ENCODE measurements at regions not wholly inside any gene's neighbourhood (a gene's known extent, or its start where the extent isn't known, plus 50 kb on each side); places are given as distances from the start of the nearest gene placed in this dataset.

DNA sequence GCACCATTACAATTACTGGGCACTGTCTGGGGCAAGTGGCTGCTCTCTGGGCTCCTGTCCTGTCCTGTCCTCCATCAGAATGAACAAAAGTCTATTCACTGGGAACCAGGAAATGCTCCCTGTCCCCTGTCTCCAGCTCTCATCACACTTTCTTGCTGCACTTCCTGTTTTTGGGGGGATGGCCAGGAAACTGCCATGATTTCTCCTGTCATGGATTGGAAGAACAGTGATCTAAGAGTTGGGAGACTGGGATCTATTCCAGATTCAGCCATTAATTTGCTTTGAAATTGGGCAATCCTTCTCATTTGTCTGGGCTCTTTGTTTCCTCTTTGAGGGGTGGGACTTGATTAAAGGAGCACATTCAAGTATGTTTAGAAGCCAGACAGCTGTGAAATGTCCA is 61.4 kb upstream of the KIRREL3 start:
- no peaks in the 10 kb centered on the region for H3K36me3 ChIP-seq (ENCODE audit: insufficient read depth, low read length)
- no peaks in the 10 kb centered on the region for H4K20me1 ChIP-seq (ENCODE audit: insufficient read depth)
- no peak overlapping the region for H3K9ac ChIP-seq (ENCODE audit: low read length)
- H3K27me3 ChIP-seq (ENCODE audit: insufficient read depth, low read depth, low read length): no peaks in the 10 kb centered on the region
- no peak overlapping the region for H3K27ac ChIP-seq (ENCODE audit: low read length)
- H3K9me2 ChIP-seq (ENCODE audit: insufficient read depth, low read length): no peaks in the 10 kb centered on the region
- TF ChIP-seq RAD21 (conservative IDR thresholded peaks at IDR 0.05) (no peak), EZH2 (IDR thresholded peaks at IDR 0.05; ENCODE audit: borderline replicate concordance, insufficient read depth, low read length, poor library complexity, severe bottlenecking) (no peak), EP300 (conservative IDR thresholded peaks at IDR 0.05; ENCODE audit: poor library complexity, severe bottlenecking) (no peak), SMC3 (conservative IDR thresholded peaks at IDR 0.05; ENCODE audit: poor library complexity) (no peak), POLR2AphosphoS5 (IDR thresholded peaks at IDR 0.05) (no peak), TAF1 (IDR thresholded peaks at IDR 0.05; ENCODE audit: low read depth) (no peak), MXI1 (conservative IDR thresholded peaks at IDR 0.05; ENCODE audit: poor library complexity, severe bottlenecking) (no peak)
- TF ChIP-seq, protein P1, sequence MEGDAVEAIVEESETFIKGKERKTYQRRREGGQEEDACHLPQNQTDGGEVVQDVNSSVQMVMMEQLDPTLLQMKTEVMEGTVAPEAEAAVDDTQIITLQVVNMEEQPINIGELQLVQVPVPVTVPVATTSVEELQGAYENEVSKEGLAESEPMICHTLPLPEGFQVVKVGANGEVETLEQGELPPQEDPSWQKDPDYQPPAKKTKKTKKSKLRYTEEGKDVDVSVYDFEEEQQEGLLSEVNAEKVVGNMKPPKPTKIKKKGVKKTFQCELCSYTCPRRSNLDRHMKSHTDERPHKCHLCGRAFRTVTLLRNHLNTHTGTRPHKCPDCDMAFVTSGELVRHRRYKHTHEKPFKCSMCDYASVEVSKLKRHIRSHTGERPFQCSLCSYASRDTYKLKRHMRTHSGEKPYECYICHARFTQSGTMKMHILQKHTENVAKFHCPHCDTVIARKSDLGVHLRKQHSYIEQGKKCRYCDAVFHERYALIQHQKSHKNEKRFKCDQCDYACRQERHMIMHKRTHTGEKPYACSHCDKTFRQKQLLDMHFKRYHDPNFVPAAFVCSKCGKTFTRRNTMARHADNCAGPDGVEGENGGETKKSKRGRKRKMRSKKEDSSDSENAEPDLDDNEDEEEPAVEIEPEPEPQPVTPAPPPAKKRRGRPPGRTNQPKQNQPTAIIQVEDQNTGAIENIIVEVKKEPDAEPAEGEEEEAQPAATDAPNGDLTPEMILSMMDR (IDR thresholded peaks at IDR 0.05; ENCODE audit: poor library complexity, severe bottlenecking): no peak
- TF ChIP-seq, protein P2, sequence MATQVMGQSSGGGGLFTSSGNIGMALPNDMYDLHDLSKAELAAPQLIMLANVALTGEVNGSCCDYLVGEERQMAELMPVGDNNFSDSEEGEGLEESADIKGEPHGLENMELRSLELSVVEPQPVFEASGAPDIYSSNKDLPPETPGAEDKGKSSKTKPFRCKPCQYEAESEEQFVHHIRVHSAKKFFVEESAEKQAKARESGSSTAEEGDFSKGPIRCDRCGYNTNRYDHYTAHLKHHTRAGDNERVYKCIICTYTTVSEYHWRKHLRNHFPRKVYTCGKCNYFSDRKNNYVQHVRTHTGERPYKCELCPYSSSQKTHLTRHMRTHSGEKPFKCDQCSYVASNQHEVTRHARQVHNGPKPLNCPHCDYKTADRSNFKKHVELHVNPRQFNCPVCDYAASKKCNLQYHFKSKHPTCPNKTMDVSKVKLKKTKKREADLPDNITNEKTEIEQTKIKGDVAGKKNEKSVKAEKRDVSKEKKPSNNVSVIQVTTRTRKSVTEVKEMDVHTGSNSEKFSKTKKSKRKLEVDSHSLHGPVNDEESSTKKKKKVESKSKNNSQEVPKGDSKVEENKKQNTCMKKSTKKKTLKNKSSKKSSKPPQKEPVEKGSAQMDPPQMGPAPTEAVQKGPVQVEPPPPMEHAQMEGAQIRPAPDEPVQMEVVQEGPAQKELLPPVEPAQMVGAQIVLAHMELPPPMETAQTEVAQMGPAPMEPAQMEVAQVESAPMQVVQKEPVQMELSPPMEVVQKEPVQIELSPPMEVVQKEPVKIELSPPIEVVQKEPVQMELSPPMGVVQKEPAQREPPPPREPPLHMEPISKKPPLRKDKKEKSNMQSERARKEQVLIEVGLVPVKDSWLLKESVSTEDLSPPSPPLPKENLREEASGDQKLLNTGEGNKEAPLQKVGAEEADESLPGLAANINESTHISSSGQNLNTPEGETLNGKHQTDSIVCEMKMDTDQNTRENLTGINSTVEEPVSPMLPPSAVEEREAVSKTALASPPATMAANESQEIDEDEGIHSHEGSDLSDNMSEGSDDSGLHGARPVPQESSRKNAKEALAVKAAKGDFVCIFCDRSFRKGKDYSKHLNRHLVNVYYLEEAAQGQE (IDR thresholded peaks at IDR 0.05; ENCODE audit: borderline replicate concordance): no peak
- H3K9me3 ChIP-seq (ENCODE audit: low read length): no peaks in the 10 kb centered on the region
- H3F3A ChIP-seq (ENCODE audit: insufficient read depth, low read length, poor library complexity, severe bottlenecking): no peaks in the 10 kb centered on the region
- no peak overlapping the region for H3K4me2 ChIP-seq (ENCODE audit: low read length)
- H3K4me3 ChIP-seq (ENCODE audit: low read length): no peak overlapping the region
- H3K79me2 ChIP-seq (replicated peaks; ENCODE audit: insufficient read depth, low read length): no peaks in the 10 kb centered on the region
- no peak overlapping the region for H2AFZ ChIP-seq (ENCODE audit: low read depth, low read length)

DNA sequence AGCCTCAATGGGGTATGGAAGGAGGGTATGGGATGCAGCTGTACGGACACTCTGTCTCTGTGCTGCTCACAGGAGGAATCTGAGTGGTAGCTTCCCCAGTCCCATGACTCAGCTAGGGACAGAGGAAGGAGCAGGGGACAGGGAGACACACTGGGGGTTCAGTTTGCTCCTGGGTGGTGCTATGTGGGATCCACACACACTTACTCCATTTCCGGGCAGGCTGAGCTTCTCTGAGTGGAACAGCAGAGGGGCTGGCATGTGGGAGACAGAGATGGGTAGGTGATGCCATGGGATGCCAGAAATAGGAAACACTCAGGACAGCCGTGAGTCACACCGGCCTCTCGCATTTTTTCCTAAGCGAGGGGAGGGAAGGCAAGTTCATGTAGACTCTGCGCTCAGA is 59.2 kb upstream of the KIRREL3 start:
- H3K79me2 ChIP-seq (replicated peaks; ENCODE audit: insufficient read depth, low read length): no peaks in the 10 kb centered on the region
- H4K20me1 ChIP-seq (ENCODE audit: insufficient read depth): no peaks in the 10 kb centered on the region

More for the DNA sequence above, 59.2 kb upstream of the KIRREL3 start:
- H3K36me3 ChIP-seq (ENCODE audit: insufficient read depth, low read length): no peaks in the 10 kb centered on the region
- no peaks in the 10 kb centered on the region for H3F3A ChIP-seq (ENCODE audit: insufficient read depth, low read length, poor library complexity, severe bottlenecking)
- no peak overlapping the region for H3K4me2 ChIP-seq (ENCODE audit: low read length)
- no peak overlapping the region for H2AFZ ChIP-seq (ENCODE audit: low read depth, low read length)
- H3K27ac ChIP-seq (ENCODE audit: low read length): no peak overlapping the region
- no peaks in the 10 kb centered on the region for H3K27me3 ChIP-seq (ENCODE audit: insufficient read depth, low read depth, low read length)
- TF ChIP-seq POLR2AphosphoS5 (IDR thresholded peaks at IDR 0.05) (no peak), MXI1 (conservative IDR thresholded peaks at IDR 0.05; ENCODE audit: poor library complexity, severe bottlenecking) (no peak), EP300 (conservative IDR thresholded peaks at IDR 0.05; ENCODE audit: poor library complexity, severe bottlenecking) (no peak), EZH2 (IDR thresholded peaks at IDR 0.05; ENCODE audit: borderline replicate concordance, insufficient read depth, low read length, poor library complexity, severe bottlenecking) (no peak), RAD21 (conservative IDR thresholded peaks at IDR 0.05) (no peak), SMC3 (conservative IDR thresholded peaks at IDR 0.05; ENCODE audit: poor library complexity) (no peak), TAF1 (IDR thresholded peaks at IDR 0.05; ENCODE audit: low read depth) (no peak)
- TF ChIP-seq, protein P2 (IDR thresholded peaks at IDR 0.05; ENCODE audit: borderline replicate concordance): no peak
- TF ChIP-seq, protein P1 (IDR thresholded peaks at IDR 0.05; ENCODE audit: poor library complexity, severe bottlenecking): no peak
- H3K4me3 ChIP-seq (ENCODE audit: low read length): no peak overlapping the region
- no peaks in the 10 kb centered on the region for H3K9me3 ChIP-seq (ENCODE audit: low read length)
- no peak overlapping the region for H3K9ac ChIP-seq (ENCODE audit: low read length)
- no peaks in the 10 kb centered on the region for H3K9me2 ChIP-seq (ENCODE audit: insufficient read depth, low read length)
